Thoracic aorta (tissue), 2 donors: ENCODE measurements at regions not wholly inside any gene's neighbourhood (a gene's known extent, or its start where the extent isn't known, plus 50 kb on each side); places are given as distances from the start of the nearest gene placed in this dataset.
"Not testable (repeated sequence)": the region's sequence is repeated elsewhere in the genome, so short reads cannot be mapped to it uniquely, and the experiment has no call there.

ENCODE experiments used
- ATAC-seq: fragments of 150-250 bp; one replicate; pipeline ENCODE4 v1.8.0; 2017; ENCODE audit warnings: low read depth; ENCODE audit not compliant: insufficient number of reproducible peaks, low FRiP score
- DNase-seq: peaks from one replicate; pipeline ENCODE4 v3.0.0-alpha.2; 2020; ENCODE audit warnings: low spot score
- H3K27ac ChIP-seq, 2 donors: fragments of 200-600 bp; sonication (generic); 1 replicate in 1 of 2; 2 replicates in 1 of 2; pipeline ENCODE4 v1.5.1; 2016; ENCODE audit warnings: mild to moderate bottlenecking in 2 of 2, moderate library complexity in 2 of 2
- H3K27me3 ChIP-seq: fragments of 200-600 bp; sonication (generic); replicated peaks from 2 replicates; pipeline ENCODE4 v1.6.0; 2016; ENCODE audit warnings: mild to moderate bottlenecking; ENCODE audit not compliant: insufficient read depth
- H3K36me3 ChIP-seq: fragments of 200-600 bp; sonication (generic); one replicate; pipeline ENCODE4 v1.5.1; 2016
- H3K4me1 ChIP-seq, 2 donors: fragments of 200-600 bp; sonication (generic); 1 replicate in 1 of 2; 2 replicates in 1 of 2; pipeline versions ENCODE4 v1.5.1 to v1.6.0; 2016; ENCODE audit warnings: low read depth in 2 of 2, mild to moderate bottlenecking in 1 of 2; ENCODE audit not compliant: control insufficient read depth in 1 of 2
- H3K4me3 ChIP-seq: fragments of 200-600 bp; sonication (generic); 2 replicates; pipeline ENCODE4 v1.5.1; 2016; ENCODE audit warnings: mild to moderate bottlenecking
- H3K9me3 ChIP-seq: fragments of 200-600 bp; sonication (generic); 2 replicates; pipeline ENCODE4 v1.5.1; 2016
- CTCF ChIP-seq: fragments of 200-600 bp; sonication (generic); IDR thresholded peaks from one replicate; pipeline ENCODE4 v1.5.1; 2019; ENCODE audit warnings: antibody characterized with exemption

GRCh38 chr1:87403061-87403820 is 74.6 kb downstream of the LMO4 start:
- Histone ChIP-seq H3K36me3 (no peaks in the 10 kb centered on the region), H3K27me3 (no peaks in the 10 kb centered on the region), H3K9me3 (no peaks in the 10 kb centered on the region), H3K4me3 (no peak overlapping the region), H3K27ac (no peak overlapping the region), H3K4me1 (no peaks in the 10 kb centered on the region)
- DNase-seq (no peak), ATAC-seq (no peak)
- TF ChIP-seq CTCF: no peak

GRCh38 chr1:87404296-87404695 is 75.6 kb downstream of the LMO4 start:
- TF ChIP-seq CTCF: no peak
- H3K27ac ChIP-seq: no peak overlapping the region
- H3K27me3 ChIP-seq: no peaks in the 10 kb centered on the region
- no peaks in the 10 kb centered on the region for H3K4me1 ChIP-seq
- H3K9me3 ChIP-seq: no peaks in the 10 kb centered on the region
- no peak for ATAC-seq
- no peak for DNase-seq
- no peak overlapping the region for H3K4me3 ChIP-seq
- no peaks in the 10 kb centered on the region for H3K36me3 ChIP-seq

- ATAC-seq: no peak
Observed at GRCh38 chr1:87408665-87409248, 80.1 kb downstream of the LMO4 start.

GRCh38 chr1:87410776-87411480 is 82.2 kb downstream of the LMO4 start:
- Histone ChIP-seq H3K4me1 (no peaks in the 10 kb centered on the region), H3K9me3 (no peaks in the 10 kb centered on the region), H3K36me3 (no peaks in the 10 kb centered on the region), H3K27ac (no peak overlapping the region), H3K4me3 (no peak overlapping the region), H3K27me3 (no peaks in the 10 kb centered on the region)
- ATAC-seq (no peak), DNase-seq (no peak)
- no peak for TF ChIP-seq CTCF

More at GRCh38 chr1:87408665-87409248, 80.1 kb downstream of the LMO4 start:
- H3K4me1 ChIP-seq: no peaks in the 10 kb centered on the region
- no peak for DNase-seq
- TF ChIP-seq CTCF: no peak
- H3K4me3 ChIP-seq: no peak overlapping the region
- H3K36me3 ChIP-seq: no peaks in the 10 kb centered on the region
- H3K27me3 ChIP-seq: no peaks in the 10 kb centered on the region
- no peak overlapping the region for H3K27ac ChIP-seq
- no peaks in the 10 kb centered on the region for H3K9me3 ChIP-seq

GRCh38 chr1:87413846-87414245 is 85.2 kb downstream of the LMO4 start:
- H3K4me3 ChIP-seq, H3K4me1 ChIP-seq, ATAC-seq, H3K36me3 ChIP-seq, DNase-seq, H3K9me3 ChIP-seq, H3K27ac ChIP-seq, H3K27me3 ChIP-seq: not testable (repeated sequence)
